SJSA1 (cell line): ENCODE measurements at regions not wholly inside any gene's neighbourhood (a gene's known extent, or its start where the extent isn't known, plus 50 kb on each side); places are given as distances from the start of the nearest gene placed in this dataset.
A peak's percentile ranks its signal among the peaks of the same experiment; 100 is the strongest.

ENCODE experiments used
- DNase-seq, 2 experiments: peaks; one replicate each; pipeline ENCODE4 v3.0.0-alpha.2; 2015 to 2020; ENCODE audit warnings: low spot score in 2 of 2, low read depth in 1 of 2
- H3K27ac ChIP-seq: fragments of 250-450 bp; sonication (Bioruptor Pico); 2 replicates; pipeline ENCODE4 v1.5.1; 2020; ENCODE audit warnings: mild to moderate bottlenecking, moderate library complexity
- H3K27me3 ChIP-seq: fragments of 250-450 bp; sonication (Bioruptor Pico); replicated peaks from 2 replicates; pipeline ENCODE4 v1.5.1; 2020; ENCODE audit warnings: mild to moderate bottlenecking, moderate library complexity
- H3K36me3 ChIP-seq: fragments of 250-450 bp; sonication (Bioruptor Pico); 2 replicates; pipeline ENCODE4 v1.5.1; 2020; ENCODE audit warnings: mild to moderate bottlenecking
- H3K4me1 ChIP-seq: fragments of 250-450 bp; sonication (Bioruptor Pico); replicated peaks from 2 replicates; pipeline ENCODE4 v1.6.1; 2021; ENCODE audit warnings: mild to moderate bottlenecking
- H3K4me3 ChIP-seq: fragments of 250-450 bp; sonication (Bioruptor Pico); 2 replicates; pipeline ENCODE4 v1.5.1; 2020; ENCODE audit warnings: mild to moderate bottlenecking
- H3K9me3 ChIP-seq: fragments of 250-450 bp; sonication (Bioruptor Pico); replicated peaks from 2 replicates; pipeline ENCODE4 v1.5.1; 2020; ENCODE audit warnings: mild to moderate bottlenecking

GRCh38 chr14:101705733-101706508 lies 55.6 kb upstream of the PPP2R5C start:
- DNase-seq, result no peak
- Histone ChIP-seq H3K36me3 (no peaks in the 10 kb centered on the region), H3K9me3 (no peaks in the 10 kb centered on the region), H3K27ac (no peak overlapping the region), H3K4me1 (peaks cover 4% of the 10 kb centered on the region; the same call in 1 of the 2 replicates), H3K4me3 (no peak overlapping the region), H3K27me3 (peaks cover 3% of the 10 kb centered on the region; the same call in 1 of the 2 replicates)

- no peak for DNase-seq
- H3K27ac ChIP-seq, result no peak overlapping the region
- peaks cover 4% of the 10 kb centered on the region; the same call in 1 of the 2 replicates for H3K4me1 ChIP-seq
- H3K9me3 ChIP-seq, result no peaks in the 10 kb centered on the region
- no peaks in the 10 kb centered on the region for H3K36me3 ChIP-seq
- no peak overlapping the region for H3K4me3 ChIP-seq
- H3K27me3 ChIP-seq, result no peaks in the 10 kb centered on the region; the same call in 1 of the 2 replicates
Measured at GRCh38 chr14:101706509-101707067, 54.9 kb upstream of the PPP2R5C start.

- peak in 1 of 2 experiments; percentile 61 for DNase-seq
- no peaks in the 10 kb centered on the region for H3K9me3 ChIP-seq
Measured at GRCh38 chr14:101707068-101707842, 54.3 kb upstream of the PPP2R5C start.

GRCh38 chr14:101707863-101708620 lies 53.5 kb upstream of the PPP2R5C start:
- Histone ChIP-seq H3K27ac (no peak overlapping the region), H3K9me3 (no peaks in the 10 kb centered on the region), H3K27me3 (no peaks in the 10 kb centered on the region), H3K4me3 (no peak overlapping the region), H3K36me3 (no peaks in the 10 kb centered on the region), H3K4me1 (peaks cover 4% of the 10 kb centered on the region; the same call in 1 of the 2 replicates)
- no peak for DNase-seq

More at GRCh38 chr14:101707068-101707842, 54.3 kb upstream of the PPP2R5C start:
- H3K4me1 ChIP-seq, result peaks cover 4% of the 10 kb centered on the region; the same call in 1 of the 2 replicates
- H3K36me3 ChIP-seq, result no peaks in the 10 kb centered on the region
- H3K27me3 ChIP-seq, result no peaks in the 10 kb centered on the region
- no peak overlapping the region for H3K4me3 ChIP-seq
- no peak overlapping the region for H3K27ac ChIP-seq

GRCh38 chr14:101708853-101709532 lies 52.5 kb upstream of the PPP2R5C start:
- Histone ChIP-seq H3K4me3 (no peak overlapping the region), H3K27ac (no peak overlapping the region), H3K9me3 (no peaks in the 10 kb centered on the region; the same call in 1 of the 2 replicates), H3K4me1 (peaks cover 4% of the 10 kb centered on the region; the same call in 1 of the 2 replicates), H3K27me3 (no peaks in the 10 kb centered on the region), H3K36me3 (no peaks in the 10 kb centered on the region)
- no peak for DNase-seq

- H3K27ac ChIP-seq, result no peak overlapping the region
- H3K4me3 ChIP-seq, result no peak overlapping the region
- H3K4me1 ChIP-seq, result peaks cover 4% of the 10 kb centered on the region; the same call in 1 of the 2 replicates
- H3K9me3 ChIP-seq, result no peaks in the 10 kb centered on the region; the same call in 1 of the 2 replicates
- no peaks in the 10 kb centered on the region for H3K36me3 ChIP-seq
- no peak for DNase-seq
- no peaks in the 10 kb centered on the region for H3K27me3 ChIP-seq
Measured at GRCh38 chr14:101709533-101709881, 52.0 kb upstream of the PPP2R5C start.

- Histone ChIP-seq H3K4me3 (no peak overlapping the region), H3K9me3 (no peaks in the 10 kb centered on the region; the same call in 1 of the 2 replicates), H3K36me3 (no peaks in the 10 kb centered on the region), H3K27ac (no peak overlapping the region), H3K4me1 (peaks cover 4% of the 10 kb centered on the region; the same call in 1 of the 2 replicates), H3K27me3 (no peaks in the 10 kb centered on the region)
- no peak for DNase-seq
Measured at GRCh38 chr14:101709962-101710931, 51.3 kb upstream of the PPP2R5C start.

- Histone ChIP-seq H3K27ac (no peak overlapping the region), H3K4me3 (no peak overlapping the region), H3K4me1 (peaks cover 4% of the 10 kb centered on the region; the same call in 1 of the 2 replicates), H3K27me3 (no peaks in the 10 kb centered on the region), H3K9me3 (no peaks in the 10 kb centered on the region; the same call in 1 of the 2 replicates), H3K36me3 (no peaks in the 10 kb centered on the region)
- no peak for DNase-seq
Measured at GRCh38 chr14:101711041-101711856, 50.3 kb upstream of the PPP2R5C start.
